PC-3 (cell line): ENCODE measurements at regions not wholly inside any gene's neighbourhood (a gene's known extent, or its start where the extent isn't known, plus 50 kb on each side); places are given as distances from the start of the nearest gene placed in this dataset.

Experiments
- ATAC-seq: fragments of 200-7000 bp; cut with Tn5 transposase; 2 replicates; pipeline ENCODE4 v1.9.1; 2020; ENCODE audit warnings: mild to moderate bottlenecking, moderate library complexity
- BruUV-seq: library from RNA; stranded (reverse); fragments of 400-500 nt; replicated peaks from 2 replicates; lab custom pipeline; 2021; lab: Mats Ljungman, UMichigan
- CTCF ChIA-PET: fragments of 300-600 bp; sonication (Branson Sonifier 250); formaldehyde crosslinking; loops from one replicate; lab custom pipeline; 2022; ENCODE audit warnings: antibody characterized with exemption; lab: Charles Lee
- POLR2A ChIA-PET: fragments of 300-600 bp; sonication (Branson Sonifier 250); formaldehyde crosslinking; loops from one replicate; lab custom pipeline; 2022; ENCODE audit warnings: antibody characterized with exemption; ENCODE audit not compliant: unreplicated experiment; lab: Charles Lee
- DNase-seq: peaks from one replicate; pipeline ENCODE4 v3.0.0-alpha.2; 2015
- H2AFZ ChIP-seq: fragments of 300-600 bp; sonication (generic); 2 replicates; pipeline ENCODE4 v1.6.0; 2016; ENCODE audit warnings: antibody characterized with exemption, low read length
- H3F3A ChIP-seq: fragments of 300-600 bp; sonication (generic); one replicate; pipeline ENCODE4 v1.6.0; 2017; ENCODE audit warnings: antibody characterized with exemption, low read length, control low read depth, mild to moderate bottlenecking; ENCODE audit not compliant: unreplicated experiment
- H3K27ac ChIP-seq: fragments of 300-600 bp; sonication (generic); 2 replicates; pipeline ENCODE4 v1.5.1; 2016; ENCODE audit warnings: mild to moderate bottlenecking, low read length
- H3K27me3 ChIP-seq: fragments of 300-600 bp; sonication (generic); 2 replicates; pipeline ENCODE4 v1.6.1; 2016; ENCODE audit warnings: low read length, mixed read lengths
- H3K36me3 ChIP-seq: fragments of 300-600 bp; sonication (generic); 2 replicates; pipeline ENCODE4 v1.6.1; 2016; ENCODE audit warnings: low read depth, mixed run types, low read length, mixed read lengths
- H3K4me1 ChIP-seq: fragments of 300-600 bp; sonication (generic); 2 replicates; pipeline ENCODE4 v1.5.1; 2016; ENCODE audit warnings: low read length; ENCODE audit not compliant: insufficient read depth
- H3K4me2 ChIP-seq: fragments of 300-600 bp; sonication (generic); 2 replicates; pipeline ENCODE4 v1.6.0; 2016; ENCODE audit warnings: low read length
- H3K4me3 ChIP-seq: fragments of 300-600 bp; sonication (generic); 2 replicates; pipeline ENCODE4 v1.5.1; 2016; ENCODE audit warnings: mild to moderate bottlenecking, low read length, mixed read lengths
- H3K79me2 ChIP-seq: fragments of 300-600 bp; sonication (generic); 2 replicates; pipeline ENCODE4 v1.6.1; 2017; ENCODE audit warnings: low read length, mixed read lengths
- H3K9ac ChIP-seq: fragments of 300-600 bp; sonication (generic); 2 replicates; pipeline ENCODE4 v1.6.0; 2016; ENCODE audit warnings: mild to moderate bottlenecking, low read length
- H3K9me2 ChIP-seq: fragments of 300-600 bp; sonication (generic); replicated peaks from 2 replicates; pipeline ENCODE4 v1.6.1; 2016; ENCODE audit warnings: mixed run types, low read length, mixed read lengths
- H3K9me3 ChIP-seq: fragments of 300-600 bp; sonication (generic); 2 replicates; pipeline ENCODE4 v1.6.1; 2016; ENCODE audit warnings: low read length, mixed read lengths
- H4K20me1 ChIP-seq: fragments of 300-600 bp; sonication (generic); 2 replicates; pipeline ENCODE4 v1.6.1; 2016; ENCODE audit warnings: low read length, mixed read lengths
- CTCF ChIP-seq: fragments of 300-600 bp; sonication (generic); conservative IDR thresholded peaks from 2 replicates; pipeline ENCODE4 v1.5.1; 2017; ENCODE audit warnings: antibody characterized with exemption, low read depth, mild to moderate bottlenecking, low read length
- EZH2 ChIP-seq: fragments of 300-600 bp; sonication (generic); IDR thresholded peaks from one replicate; pipeline ENCODE4 v1.6.1; 2017; ENCODE audit warnings: antibody characterized with exemption, mild to moderate bottlenecking, low read length; ENCODE audit not compliant: unreplicated experiment
- EZH2phosphoT487 ChIP-seq: fragments of 300-600 bp; sonication (generic); IDR thresholded peaks from 2 replicates; pipeline ENCODE4 v1.6.1; 2018; ENCODE audit warnings: mild to moderate bottlenecking, antibody characterized with exemption, low read length, borderline replicate concordance
- intact Hi-C: fragments of 100-400 bp; cut with micrococcal nuclease; formaldehyde crosslinking; loops from 2 replicates; pipeline ENCODE4 v1.9.0; 2023

DNA sequence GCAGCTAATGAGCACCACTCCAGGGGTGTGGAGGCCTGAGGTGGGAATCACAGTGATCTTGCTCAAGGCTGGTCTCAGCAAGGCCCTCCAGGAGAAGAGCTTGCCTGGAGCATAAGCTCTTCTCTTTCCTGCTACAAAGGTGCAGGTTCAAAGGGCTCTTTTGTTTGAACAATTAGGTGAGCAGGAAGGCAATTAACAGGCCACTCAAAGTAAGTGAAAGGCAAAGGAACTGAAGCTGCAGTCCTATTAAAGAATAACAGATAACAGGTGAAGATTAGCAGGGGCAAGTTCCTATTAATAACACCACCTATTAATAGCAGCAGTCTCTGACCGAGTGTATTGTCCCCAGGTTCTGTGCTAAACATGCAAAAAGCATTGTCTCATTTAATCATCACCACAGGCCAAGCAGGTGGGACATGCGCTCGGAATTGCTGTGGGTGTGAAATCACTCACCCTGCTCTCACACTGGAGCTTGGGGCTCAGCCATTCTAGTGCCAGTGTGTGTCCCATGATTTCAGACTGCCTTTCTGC is 113.8 kb downstream of the RHOU start:
- ATAC-seq (no peak), DNase-seq (no peak)
- Histone ChIP-seq H3K4me2 (no peak overlapping the region), H3K27ac (no peak overlapping the region), H3K9me2 (no peaks in the 10 kb centered on the region), H4K20me1 (no peaks in the 10 kb centered on the region), H3K4me1 (no peaks in the 10 kb centered on the region), H3F3A (no peaks in the 10 kb centered on the region), H3K79me2 (no peaks in the 10 kb centered on the region), H3K9ac (no peak overlapping the region), H2AFZ (no peak overlapping the region), H3K9me3 (no peaks in the 10 kb centered on the region), H3K36me3 (no peaks in the 10 kb centered on the region), H3K27me3 (peaks cover 17% of the 10 kb centered on the region), H3K4me3 (no peak overlapping the region)
- intact Hi-C loops = no loop called here
- CTCF ChIA-PET = no interaction called here
- POLR2A ChIA-PET = no interaction called here
- BruUV-seq = no TSS peak
- TF ChIP-seq EZH2 (no peak), CTCF (no peak), EZH2phosphoT487 (no peak)

DNA sequence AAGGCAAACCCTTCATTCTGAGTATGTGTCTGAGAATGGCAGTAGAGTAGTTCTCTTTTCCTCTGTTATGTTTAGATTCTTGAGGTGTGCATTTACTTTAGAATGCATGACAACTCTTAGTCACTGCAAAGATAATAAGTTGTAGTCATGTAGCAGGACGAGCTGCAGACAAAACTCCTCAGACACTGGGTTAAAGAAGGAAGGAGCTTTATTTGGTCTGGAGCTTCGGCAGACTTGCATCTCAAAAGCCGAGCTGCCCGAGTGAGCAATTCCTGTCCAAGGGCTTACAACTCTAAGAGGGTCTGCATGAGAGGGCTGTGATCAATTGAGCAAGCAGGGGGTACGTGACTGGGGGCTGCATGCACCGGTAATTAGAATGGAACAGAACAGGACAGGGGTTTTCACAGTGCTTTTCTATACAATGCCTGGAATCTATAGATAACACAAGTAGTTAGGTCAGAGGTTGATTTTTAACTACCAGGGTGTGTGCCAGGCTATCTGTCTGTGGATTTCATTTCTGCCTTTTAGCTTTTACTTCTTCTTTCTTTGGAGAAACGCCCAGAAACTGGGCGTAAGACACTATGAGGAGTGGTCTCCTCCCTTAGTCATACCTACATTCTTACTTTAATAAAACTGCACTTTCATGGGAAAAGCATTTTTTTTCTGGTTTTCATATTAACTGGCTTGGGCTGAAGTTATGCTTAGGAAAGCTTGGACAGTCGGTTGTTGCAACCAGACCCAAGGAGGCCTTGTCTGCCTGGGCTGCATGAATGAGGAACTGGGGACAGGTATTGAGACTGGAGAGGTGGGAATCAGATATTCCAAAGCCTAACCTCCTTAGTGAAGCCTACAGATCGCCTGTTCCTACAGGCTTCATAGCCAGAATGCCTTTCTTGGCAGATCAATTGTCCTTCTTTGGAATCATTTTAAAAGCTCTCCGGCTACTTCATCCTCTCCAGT is 115.1 kb downstream of the RHOU start:
- Histone ChIP-seq H3K4me2 (no peak overlapping the region), H3K36me3 (no peaks in the 10 kb centered on the region), H3K79me2 (no peaks in the 10 kb centered on the region), H3K9me3 (no peaks in the 10 kb centered on the region), H3K9ac (no peak overlapping the region), H3K4me3 (no peak overlapping the region), H3K9me2 (no peaks in the 10 kb centered on the region), H3F3A (no peaks in the 10 kb centered on the region), H3K27ac (no peak overlapping the region), H2AFZ (no peak overlapping the region), H4K20me1 (no peaks in the 10 kb centered on the region), H3K27me3 (peaks cover 25% of the 10 kb centered on the region), H3K4me1 (no peaks in the 10 kb centered on the region)
- ChIA-PET CTCF (no interaction called here), POLR2A (no interaction called here)
- DNase-seq (no peak), ATAC-seq (no peak)
- intact Hi-C loops = no loop called here
- BruUV-seq = no TSS peak
- no peak for TF ChIP-seq EZH2phosphoT487
- TF ChIP-seq CTCF = no peak
- TF ChIP-seq EZH2 = no peak

GRCh38 chr1:228851193-228851592 is 115.9 kb downstream of the RHOU start:
- POLR2A ChIA-PET = no interaction called here
- ATAC-seq (no peak), DNase-seq (no peak)
- Histone ChIP-seq H4K20me1 (no peaks in the 10 kb centered on the region), H3K4me2 (no peak overlapping the region), H3K9me3 (no peaks in the 10 kb centered on the region), H3K9me2 (no peaks in the 10 kb centered on the region), H3K79me2 (no peaks in the 10 kb centered on the region), H3K4me3 (no peak overlapping the region), H2AFZ (no peak overlapping the region), H3K27me3 (peaks cover 28% of the 10 kb centered on the region), H3K9ac (no peak overlapping the region), H3K27ac (no peak overlapping the region), H3K36me3 (no peaks in the 10 kb centered on the region), H3K4me1 (no peaks in the 10 kb centered on the region), H3F3A (no peaks in the 10 kb centered on the region)
- CTCF ChIA-PET = no interaction called here
- no TSS peak for BruUV-seq
- TF ChIP-seq EZH2 = no peak
- no peak for TF ChIP-seq EZH2phosphoT487
- TF ChIP-seq CTCF = no peak
- intact Hi-C loops = no loop called here
